ENCODE measurements at regions not wholly inside any gene's neighbourhood (a gene's known extent, or its start where the extent isn't known, plus 50 kb on each side); places are given as distances from the start of the nearest gene placed in this dataset.
"Not testable (repeated sequence)": the region's sequence is repeated elsewhere in the genome, so short reads cannot be mapped to it uniquely, and the experiment has no call there.

- no peak for DNase-seq
Measured at GRCh38 chr4:164616961-164617360, 137.0 kb upstream of the SMIM31 start.

GRCh38 chr4:164617426-164617825 is 136.5 kb upstream of the SMIM31 start:
- no peak for DNase-seq

GRCh38 chr4:164617911-164618310 is 136.0 kb upstream of the SMIM31 start:
- DNase-seq = no peak

- DNase-seq = no peak
Measured at GRCh38 chr4:164621886-164622521, 131.9 kb upstream of the SMIM31 start.

GRCh38 chr4:164623099-164623498 is 130.8 kb upstream of the SMIM31 start:
- no peak for DNase-seq

GRCh38 chr4:164639001-164639400 is 114.9 kb upstream of the SMIM31 start:
- DNase-seq = no peak

- DNase-seq = no peak
Measured at GRCh38 chr4:164648151-164648848, 105.6 kb upstream of the SMIM31 start.

- DNase-seq = no peak
Measured at GRCh38 chr4:164648849-164649212, 105.1 kb upstream of the SMIM31 start.

GRCh38 chr4:164659765-164660164 is 94.2 kb upstream of the SMIM31 start:
- DNase-seq = no peak

- DNase-seq = not testable (repeated sequence)
Measured at GRCh38 chr4:164676152-164676551, 77.8 kb upstream of the SMIM31 start.

GRCh38 chr4:164683040-164683439 is 70.9 kb upstream of the SMIM31 start:
- DNase-seq = no peak

- DNase-seq = no peak
Measured at GRCh38 chr4:164695650-164696049, 58.3 kb upstream of the SMIM31 start.

GRCh38 chr4:164700471-164700870 is 53.5 kb upstream of the SMIM31 start:
- peak; percentile 23 for DNase-seq

- no peak for DNase-seq
Measured at GRCh38 chr4:164701665-164702064, 52.3 kb upstream of the SMIM31 start.
